GM12875 (cell line): ENCODE measurements at regions not wholly inside any gene's neighbourhood (a gene's known extent, or its start where the extent isn't known, plus 50 kb on each side); places are given as distances from the start of the nearest gene placed in this dataset.
"Not testable (repeated sequence)": the region's sequence is repeated elsewhere in the genome, so short reads cannot be mapped to it uniquely, and the experiment has no call there.

ENCODE experiments used
- H3K4me3 ChIP-seq: one replicate; pipeline ENCODE4 v1.5.1; 2011; ENCODE audit warnings: low read depth, low read length, control low read depth
- TF ChIP-seq, protein P1 (sequence below): IDR thresholded peaks from 2 replicates; pipeline ENCODE4 v1.5.1; 2011; ENCODE audit warnings: low read depth, mild to moderate bottlenecking, control low read depth, inconsistent platforms, low read length, moderate library complexity, borderline replicate concordance; ENCODE audit not compliant: insufficient read depth

DNA sequence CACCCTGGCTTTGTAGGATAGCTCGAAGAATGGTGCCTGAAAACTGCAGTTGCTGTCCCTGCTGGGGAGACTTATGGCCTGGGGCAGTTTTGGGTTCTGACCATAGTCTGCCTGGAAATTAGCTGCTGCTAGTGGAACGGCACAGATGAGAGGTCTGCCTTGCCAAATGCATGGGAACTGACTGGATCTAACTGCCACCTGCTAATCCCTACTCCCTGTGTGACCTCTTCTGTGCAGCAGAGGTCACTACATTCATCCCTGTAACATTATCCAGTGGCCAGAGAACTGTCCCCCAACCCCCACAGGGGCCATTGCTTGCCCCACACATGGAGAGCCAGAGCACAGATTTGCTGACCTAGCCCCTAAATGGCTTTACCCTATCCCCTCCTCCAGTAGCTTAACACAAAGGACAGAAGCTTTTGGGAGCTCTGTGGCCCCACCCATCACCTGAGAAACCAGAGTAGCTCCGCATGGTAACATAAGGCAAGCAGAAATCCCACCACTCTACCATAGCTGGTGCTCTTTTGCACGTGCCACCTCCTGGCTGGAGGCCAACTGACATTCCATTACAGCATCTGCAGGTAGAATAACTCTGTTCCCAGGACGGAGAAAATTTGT is 840.0 kb downstream of the EPHA3 start:
- no peak overlapping the region for H3K4me3 ChIP-seq
- TF ChIP-seq, protein P1, sequence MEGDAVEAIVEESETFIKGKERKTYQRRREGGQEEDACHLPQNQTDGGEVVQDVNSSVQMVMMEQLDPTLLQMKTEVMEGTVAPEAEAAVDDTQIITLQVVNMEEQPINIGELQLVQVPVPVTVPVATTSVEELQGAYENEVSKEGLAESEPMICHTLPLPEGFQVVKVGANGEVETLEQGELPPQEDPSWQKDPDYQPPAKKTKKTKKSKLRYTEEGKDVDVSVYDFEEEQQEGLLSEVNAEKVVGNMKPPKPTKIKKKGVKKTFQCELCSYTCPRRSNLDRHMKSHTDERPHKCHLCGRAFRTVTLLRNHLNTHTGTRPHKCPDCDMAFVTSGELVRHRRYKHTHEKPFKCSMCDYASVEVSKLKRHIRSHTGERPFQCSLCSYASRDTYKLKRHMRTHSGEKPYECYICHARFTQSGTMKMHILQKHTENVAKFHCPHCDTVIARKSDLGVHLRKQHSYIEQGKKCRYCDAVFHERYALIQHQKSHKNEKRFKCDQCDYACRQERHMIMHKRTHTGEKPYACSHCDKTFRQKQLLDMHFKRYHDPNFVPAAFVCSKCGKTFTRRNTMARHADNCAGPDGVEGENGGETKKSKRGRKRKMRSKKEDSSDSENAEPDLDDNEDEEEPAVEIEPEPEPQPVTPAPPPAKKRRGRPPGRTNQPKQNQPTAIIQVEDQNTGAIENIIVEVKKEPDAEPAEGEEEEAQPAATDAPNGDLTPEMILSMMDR = no peak

DNA sequence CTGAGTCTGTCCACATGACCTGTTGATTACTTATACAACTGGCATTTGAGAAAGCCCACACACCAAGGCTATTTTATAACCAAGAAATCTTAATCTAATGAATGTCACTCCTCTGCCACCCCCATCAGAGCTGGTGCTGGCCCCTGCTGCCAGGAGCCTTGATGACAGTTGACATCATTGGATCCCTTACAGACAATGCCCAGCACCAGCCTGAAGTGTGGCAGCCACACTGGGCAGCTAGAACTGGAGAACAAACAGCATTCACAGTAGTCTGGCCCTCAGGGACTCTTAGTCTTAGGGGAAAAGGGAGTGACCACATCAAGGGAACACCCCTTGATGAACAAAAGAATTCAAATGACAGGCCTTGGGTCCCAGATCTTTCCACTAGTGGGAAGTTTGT is 840.6 kb downstream of the EPHA3 start:
- no peak overlapping the region for H3K4me3 ChIP-seq
- TF ChIP-seq, protein P1 = no peak

DNA sequence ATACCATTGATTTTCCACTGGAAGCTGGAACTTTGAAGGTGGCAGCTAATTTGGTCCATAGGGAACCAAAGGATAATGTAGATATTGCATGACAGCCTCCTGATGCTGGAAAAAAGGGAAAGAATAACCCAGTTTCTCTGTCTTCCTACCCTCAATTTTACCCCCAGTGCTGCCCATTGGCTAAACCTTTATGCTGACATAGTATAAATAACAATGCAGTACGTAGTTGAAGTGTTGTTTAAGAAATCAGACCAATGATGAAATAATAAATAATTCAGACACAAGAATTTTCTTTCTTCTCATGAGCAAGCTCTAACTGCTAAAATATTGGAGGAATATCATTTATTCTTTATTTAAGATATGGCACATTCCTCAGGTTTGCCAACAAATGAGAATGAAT is 843.4 kb downstream of the EPHA3 start:
- no peak overlapping the region for H3K4me3 ChIP-seq
- TF ChIP-seq, protein P1 = no peak

DNA sequence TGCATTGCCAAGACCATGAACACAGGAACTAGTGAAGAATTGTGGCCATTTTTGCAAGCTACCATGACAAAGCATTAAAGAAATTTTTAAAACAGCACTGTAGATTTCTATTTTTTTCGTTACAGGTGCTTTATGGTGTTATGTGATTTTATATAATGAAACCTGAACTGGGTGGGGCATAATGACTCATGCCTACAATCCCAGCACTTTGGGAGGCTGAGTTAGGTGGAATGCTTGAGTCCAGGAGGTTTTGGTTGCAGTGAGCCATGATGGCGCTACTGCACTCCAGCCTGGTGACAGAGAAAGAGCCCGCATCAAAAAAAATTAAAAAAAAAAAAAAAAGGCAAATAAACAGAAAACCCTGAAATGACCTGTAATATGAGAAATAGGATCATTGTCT is 846.7 kb downstream of the EPHA3 start:
- TF ChIP-seq, protein P1 = no peak

DNA sequence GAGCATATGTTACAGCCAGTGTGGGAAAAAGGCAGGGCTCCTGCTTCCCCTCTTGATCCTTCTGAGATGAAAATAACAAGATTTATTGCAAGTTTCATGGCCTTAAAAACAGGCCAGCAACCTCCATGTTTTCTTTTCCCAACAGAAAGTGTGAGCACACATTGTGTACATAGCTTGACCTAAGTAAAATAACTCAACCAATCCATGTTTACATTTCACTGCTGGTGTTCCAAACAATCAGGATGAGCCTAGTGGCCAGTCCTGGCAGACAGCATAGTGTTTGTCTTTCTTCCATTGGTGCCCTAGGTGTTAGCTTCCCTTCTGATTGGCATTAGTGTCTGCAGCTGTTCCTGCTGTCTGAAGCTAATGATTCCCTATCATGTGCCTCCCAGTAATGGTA is 847.7 kb downstream of the EPHA3 start:
- TF ChIP-seq, protein P1 = no peak
- H3K4me3 ChIP-seq = no peak overlapping the region

More for the DNA sequence above, 846.7 kb downstream of the EPHA3 start:
- H3K4me3 ChIP-seq = no peak overlapping the region

DNA sequence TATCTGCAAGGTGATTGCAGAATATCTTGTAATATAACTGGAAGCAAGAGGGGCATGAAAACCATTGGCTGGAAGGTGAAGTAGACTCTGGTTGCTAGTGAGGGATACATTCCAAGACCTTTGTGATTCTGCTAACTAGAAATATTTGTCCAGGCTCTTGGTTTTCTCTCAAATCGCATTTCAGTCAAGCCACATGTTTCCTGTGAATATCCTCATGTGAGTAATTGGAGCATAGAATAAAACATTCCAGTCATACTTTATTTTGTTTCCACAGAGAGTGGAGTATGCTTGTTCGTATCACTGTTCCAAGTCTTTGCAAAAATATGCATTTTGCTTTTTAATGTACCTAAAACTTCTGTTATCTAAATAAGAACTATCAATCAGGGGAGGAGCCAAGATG is 850.0 kb downstream of the EPHA3 start:
- TF ChIP-seq, protein P1 = no peak
- H3K4me3 ChIP-seq = no peak overlapping the region

DNA sequence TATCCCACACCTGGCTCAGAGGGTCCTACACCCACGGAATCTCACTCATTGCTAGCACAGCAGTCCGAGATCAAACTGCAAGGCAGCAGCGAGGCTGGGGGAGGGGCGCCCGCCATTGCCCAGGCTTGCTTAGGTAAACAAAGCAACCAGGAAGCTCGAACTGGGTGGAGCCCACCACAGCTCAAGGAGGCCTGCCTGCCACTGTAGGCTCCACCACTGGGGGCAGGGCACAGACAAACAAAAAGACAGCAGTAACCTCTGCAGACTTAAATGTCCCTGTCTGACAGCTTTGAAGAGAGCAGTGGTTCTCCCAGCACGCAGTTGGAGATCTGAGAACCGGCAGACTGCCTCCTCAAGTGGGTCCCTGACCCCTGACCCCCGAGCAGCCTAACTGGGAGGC is 850.7 kb downstream of the EPHA3 start:
- not testable (repeated sequence) for H3K4me3 ChIP-seq

DNA sequence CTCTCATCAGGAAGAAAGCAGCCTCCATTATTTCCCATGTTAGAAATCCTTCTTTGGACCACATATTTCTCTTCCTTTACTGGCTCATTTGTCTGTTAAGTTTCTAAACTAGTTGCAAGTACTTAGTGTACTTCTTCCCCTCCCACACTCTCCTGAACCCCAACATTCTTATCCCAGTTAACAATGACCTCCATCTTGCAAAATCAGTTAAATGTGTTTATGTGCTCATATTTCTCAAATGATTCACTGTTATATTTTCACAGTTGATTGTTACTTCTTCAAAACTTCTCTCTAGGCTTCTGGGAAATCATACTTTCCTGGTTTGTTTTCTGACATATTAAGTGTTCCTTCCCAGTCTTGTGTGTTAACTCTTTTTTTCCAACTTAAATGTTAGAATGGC is 856.9 kb downstream of the EPHA3 start:
- TF ChIP-seq, protein P1 = no peak
- no peak overlapping the region for H3K4me3 ChIP-seq
